PC-9 (cell line): ENCODE measurements at regions not wholly inside any gene's neighbourhood (a gene's known extent, or its start where the extent isn't known, plus 50 kb on each side); places are given as distances from the start of the nearest gene placed in this dataset.

Experiments used
- EZH2 ChIP-seq: fragments of 200-600 bp; sonication (generic); IDR thresholded peaks from 2 replicates; pipeline ENCODE4 v1.8.0; 2017; ENCODE audit warnings: antibody characterized with exemption, low read depth
- TF ChIP-seq, protein P1 (sequence below): fragments of 200-600 bp; sonication (generic); conservative IDR thresholded peaks from 2 replicates; pipeline ENCODE4 v1.6.1; 2017; ENCODE audit warnings: mixed run types, antibody characterized with exemption, mild to moderate bottlenecking, moderate library complexity

DNA sequence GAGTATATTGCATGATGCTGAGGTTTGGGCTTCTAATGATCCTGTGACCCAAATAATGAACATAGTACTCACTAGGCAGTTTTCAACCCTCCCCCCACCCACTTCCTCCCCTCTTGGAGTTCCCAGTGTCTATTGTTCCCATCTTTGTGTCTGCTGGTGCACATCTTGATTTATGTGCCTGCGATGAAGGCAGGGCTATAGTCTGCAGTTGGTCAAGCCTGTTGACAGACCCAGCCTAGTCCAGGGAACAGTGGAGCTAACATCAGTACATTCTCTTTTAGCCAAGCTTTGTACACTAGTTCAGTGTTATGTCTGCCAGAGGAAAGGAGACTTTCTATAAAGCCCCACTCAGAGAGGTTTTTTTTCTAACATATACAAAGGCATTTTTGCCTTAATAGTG is 287.6 kb downstream of the CPS1 start:
- TF ChIP-seq, protein P1, sequence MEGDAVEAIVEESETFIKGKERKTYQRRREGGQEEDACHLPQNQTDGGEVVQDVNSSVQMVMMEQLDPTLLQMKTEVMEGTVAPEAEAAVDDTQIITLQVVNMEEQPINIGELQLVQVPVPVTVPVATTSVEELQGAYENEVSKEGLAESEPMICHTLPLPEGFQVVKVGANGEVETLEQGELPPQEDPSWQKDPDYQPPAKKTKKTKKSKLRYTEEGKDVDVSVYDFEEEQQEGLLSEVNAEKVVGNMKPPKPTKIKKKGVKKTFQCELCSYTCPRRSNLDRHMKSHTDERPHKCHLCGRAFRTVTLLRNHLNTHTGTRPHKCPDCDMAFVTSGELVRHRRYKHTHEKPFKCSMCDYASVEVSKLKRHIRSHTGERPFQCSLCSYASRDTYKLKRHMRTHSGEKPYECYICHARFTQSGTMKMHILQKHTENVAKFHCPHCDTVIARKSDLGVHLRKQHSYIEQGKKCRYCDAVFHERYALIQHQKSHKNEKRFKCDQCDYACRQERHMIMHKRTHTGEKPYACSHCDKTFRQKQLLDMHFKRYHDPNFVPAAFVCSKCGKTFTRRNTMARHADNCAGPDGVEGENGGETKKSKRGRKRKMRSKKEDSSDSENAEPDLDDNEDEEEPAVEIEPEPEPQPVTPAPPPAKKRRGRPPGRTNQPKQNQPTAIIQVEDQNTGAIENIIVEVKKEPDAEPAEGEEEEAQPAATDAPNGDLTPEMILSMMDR = no peak
- TF ChIP-seq EZH2 = no peak
